GM06990 (cell line): ENCODE measurements at regions not wholly inside any gene's neighbourhood (a gene's known extent, or its start where the extent isn't known, plus 50 kb on each side); places are given as distances from the start of the nearest gene placed in this dataset.

Experiments
- DNase-seq: peaks from one replicate; pipeline ENCODE4 v3.0.0-alpha.2; 2011; ENCODE audit not compliant: insufficient read length; ENCODE audit errors: extremely low read depth
- H3K27me3 ChIP-seq: replicated peaks from 2 replicates; pipeline ENCODE4 v1.6.0; 2011; ENCODE audit warnings: low read length; ENCODE audit not compliant: control insufficient read depth, insufficient read depth
- H3K36me3 ChIP-seq: 2 replicates; pipeline ENCODE4 v1.5.1; 2011; ENCODE audit warnings: low read length; ENCODE audit not compliant: control insufficient read depth, insufficient read depth
- H3K4me3 ChIP-seq: replicated peaks from 2 replicates; pipeline ENCODE4 v1.5.1; 2011; ENCODE audit warnings: low read depth, mild to moderate bottlenecking, control low read depth, low read length
- CTCF ChIP-seq: IDR thresholded peaks from 2 replicates; pipeline ENCODE4 v1.5.1; 2011; ENCODE audit warnings: low read length, control low read depth, mild to moderate bottlenecking, inconsistent platforms; ENCODE audit not compliant: insufficient read depth, poor library complexity, severe bottlenecking

GRCh38 chr10:10017716-10018115 lies 1000.0 kb upstream of the CELF2 start:
- DNase-seq, result no peak
- Histone ChIP-seq H3K4me3 (no peak overlapping the region), H3K36me3 (no peaks in the 10 kb centered on the region), H3K27me3 (no peaks in the 10 kb centered on the region)
- TF ChIP-seq CTCF, result no peak

GRCh38 chr10:10020945-10021344 lies 996.7 kb upstream of the CELF2 start:
- H3K4me3 ChIP-seq, result no peak overlapping the region
- H3K36me3 ChIP-seq, result no peaks in the 10 kb centered on the region
- TF ChIP-seq CTCF, result no peak
- DNase-seq, result no peak
- H3K27me3 ChIP-seq, result no peaks in the 10 kb centered on the region

- Histone ChIP-seq H3K4me3 (no peak overlapping the region), H3K36me3 (no peaks in the 10 kb centered on the region), H3K27me3 (no peaks in the 10 kb centered on the region)
- no peak for DNase-seq
- TF ChIP-seq CTCF, result no peak
These were observed 984.7 kb upstream of the CELF2 start for GRCh38 chr10:10032991-10033390.

- DNase-seq, result no peak
- H3K27me3 ChIP-seq, result no peaks in the 10 kb centered on the region
- no peaks in the 10 kb centered on the region for H3K36me3 ChIP-seq
- no peak overlapping the region for H3K4me3 ChIP-seq
- no peak for TF ChIP-seq CTCF
These were observed 979.3 kb upstream of the CELF2 start for GRCh38 chr10:10038348-10038747.

- TF ChIP-seq CTCF, result no peak
These were observed 978.1 kb upstream of the CELF2 start for GRCh38 chr10:10039595-10039994.

GRCh38 chr10:10043083-10043482 lies 974.6 kb upstream of the CELF2 start:
- DNase-seq, result no peak
- no peak for TF ChIP-seq CTCF

More at GRCh38 chr10:10039595-10039994, 978.1 kb upstream of the CELF2 start:
- Histone ChIP-seq H3K4me3 (no peak overlapping the region), H3K36me3 (no peaks in the 10 kb centered on the region), H3K27me3 (no peaks in the 10 kb centered on the region)
- no peak for DNase-seq

More at GRCh38 chr10:10043083-10043482, 974.6 kb upstream of the CELF2 start:
- Histone ChIP-seq H3K27me3 (no peaks in the 10 kb centered on the region), H3K4me3 (no peak overlapping the region), H3K36me3 (no peaks in the 10 kb centered on the region)
